IMR-90 (cell line): ENCODE measurements at regions not wholly inside any gene's neighbourhood (a gene's known extent, or its start where the extent isn't known, plus 50 kb on each side); places are given as distances from the start of the nearest gene placed in this dataset.

Experiments used
- CEBPB ChIP-seq: IDR thresholded peaks from 2 replicates; pipeline ENCODE4 v1.6.1; 2012; ENCODE audit warnings: low read depth, low read length, improper control_type of control experiment
- MAFK ChIP-seq: IDR thresholded peaks from 2 replicates; pipeline ENCODE4 v1.6.1; 2012; ENCODE audit warnings: low read depth, low read length, improper control_type of control experiment
- SMC3 ChIP-seq: fragments of 150-350 bp; IDR thresholded peaks from 2 replicates; pipeline ENCODE4 v1.6.1; 2016; ENCODE audit warnings: low read depth, mild to moderate bottlenecking, antibody characterized with exemption, low read length, moderate library complexity

- TF ChIP-seq SMC3: no peak
- TF ChIP-seq CEBPB: no peak
- no peak for TF ChIP-seq MAFK
Measured at GRCh38 chr19:13623716-13624710, 117.7 kb upstream of the CACNA1A start (continued).
